HG03097 (cell line): ENCODE measurements at regions not wholly inside any gene's neighbourhood (a gene's known extent, or its start where the extent isn't known, plus 50 kb on each side); places are given as distances from the start of the nearest gene placed in this dataset.

ENCODE experiments used
- ATAC-seq: cut with Tn5 transposase; IDR thresholded peaks from one replicate; pipeline ENCODE4 v1.9.1; 2021; ENCODE audit not compliant: unreplicated experiment, low FRiP score

DNA sequence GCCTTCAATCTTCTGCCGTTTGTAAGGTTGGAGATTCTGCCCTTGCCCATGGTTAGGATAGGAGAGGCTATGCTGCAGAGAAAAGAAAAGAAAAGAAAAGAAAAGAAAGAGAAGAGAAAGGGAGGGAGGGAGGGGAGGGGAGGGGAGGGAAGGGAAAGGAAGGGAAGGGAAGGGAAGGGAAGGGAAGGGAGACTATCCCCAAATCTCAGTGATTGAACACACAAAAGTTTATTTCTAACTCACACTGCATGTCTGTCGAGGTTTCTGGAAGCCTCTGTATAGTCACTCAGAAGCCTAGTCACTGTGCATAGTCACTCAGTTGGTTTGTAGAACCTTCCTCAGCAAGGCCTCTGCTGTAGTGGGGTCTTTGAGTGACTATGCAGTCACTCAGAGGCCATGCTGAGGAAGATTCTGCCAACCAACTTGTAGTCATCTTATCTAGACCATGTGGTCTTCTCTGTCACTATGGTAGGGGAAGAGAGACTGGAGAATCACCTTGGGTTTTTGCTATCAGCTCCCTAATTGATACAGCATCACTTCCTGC, 52.3 kb upstream of the ABCC9 start:
- no peak for ATAC-seq

DNA sequence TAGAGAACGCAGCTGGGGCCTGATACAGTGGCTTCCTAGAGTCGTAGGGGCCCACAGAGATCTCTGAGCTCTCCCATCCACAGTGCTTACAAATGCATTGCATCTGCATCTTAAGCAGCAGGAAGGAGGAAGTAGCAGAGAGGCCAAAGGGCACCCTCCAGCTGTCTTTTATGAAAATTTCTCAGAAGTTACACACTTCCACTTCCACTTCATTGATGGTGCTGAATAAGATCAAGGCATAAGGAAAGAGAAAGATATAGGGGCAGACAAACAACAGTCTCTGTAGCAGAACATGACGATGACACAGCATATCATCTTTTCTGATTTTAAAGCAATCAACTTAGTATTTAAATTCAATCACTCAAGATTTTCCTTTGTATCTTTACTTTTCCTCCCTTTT, 51.6 kb upstream of the ABCC9 start:
- ATAC-seq, result peak; percentile 77

DNA sequence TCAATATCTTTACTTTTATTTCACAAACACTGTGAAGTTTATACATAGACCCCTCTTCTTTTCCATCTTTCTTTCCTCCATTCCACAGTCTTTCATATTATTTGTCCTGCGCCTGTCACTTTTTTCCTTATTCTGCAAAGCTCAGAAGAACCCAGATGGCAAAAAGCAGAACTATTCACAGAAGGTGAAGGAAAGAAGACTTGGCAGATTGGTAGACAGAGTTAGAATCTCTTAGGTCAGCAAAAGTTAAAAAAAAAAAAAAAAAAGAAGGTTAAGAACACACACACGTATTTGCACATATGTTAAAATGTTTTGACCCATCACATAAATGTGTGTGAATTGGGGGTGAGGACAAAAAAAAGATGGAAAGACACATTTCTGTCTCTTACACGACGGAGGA, 50.3 kb upstream of the ABCC9 start:
- no peak for ATAC-seq
